GM12878 (cell line): ENCODE measurements at regions not wholly inside any gene's neighbourhood (a gene's known extent, or its start where the extent isn't known, plus 50 kb on each side); places are given as distances from the start of the nearest gene placed in this dataset.

ENCODE experiments used
- ATAC-seq: fragments of 200-7000 bp; cut with Tn5 transposase; 3 replicates; pipeline ENCODE4 v1.9.1; 2020; ENCODE audit warnings: mild to moderate bottlenecking, moderate library complexity
- BruUV-seq: library from RNA; stranded (reverse); fragments of 400-500 nt; replicated peaks from 2 replicates; lab custom pipeline; 2021; lab: Mats Ljungman, UMichigan
- CTCF ChIA-PET: fragments of 300-600 bp; sonication (Branson Sonifier 250); formaldehyde crosslinking; extraction: SDS; loops from one replicate; lab custom pipeline; 2021; ENCODE audit warnings: inconsistent platforms; lab: Yijun Ruan, JAX
- POLR2A ChIA-PET: fragments of 350-600 bp; formaldehyde crosslinking; extraction: SDS; loops from one replicate; lab custom pipeline; 2021; ENCODE audit warnings: inconsistent platforms; lab: Charles Lee
- RAD21 ChIA-PET: fragments of 300-600 bp; sonication (Branson Sonifier 250); formaldehyde crosslinking; loops from one replicate; lab custom pipeline; 2023; ENCODE audit warnings: antibody characterized with exemption; ENCODE audit not compliant: unreplicated experiment; lab: Charles Lee
- SMC1A ChIA-PET: fragments of 300-600 bp; sonication (Branson Sonifier 250); formaldehyde crosslinking; loops from one replicate; lab custom pipeline; 2023; ENCODE audit not compliant: unreplicated experiment, uncharacterized antibody; lab: Charles Lee
- DNase-seq: peaks from one replicate; pipeline ENCODE4 v3.0.0-alpha.2; 2011; ENCODE audit warnings: low read depth, low spot score
- FAIRE-seq: peaks from 3 replicates; lab custom pipeline; 2011; peaks lifted over from hg19 to GRCh38; lab: Jason Lieb, UNC
- H2AFZ ChIP-seq: 2 replicates; pipeline ENCODE4 v1.6.0; 2011; ENCODE audit warnings: low read depth, low read length, control low read depth; ENCODE audit not compliant: control insufficient read depth
- H3K27ac ChIP-seq: 2 replicates; pipeline ENCODE4 v1.5.1; 2011; ENCODE audit warnings: control low read depth; ENCODE audit not compliant: control insufficient read depth, insufficient read depth
- H3K27me3 ChIP-seq, 2 experiments: replicated peaks in 1 of 2; 2 replicates each; pipeline versions ENCODE4 v1.6.0 to v1.6.1; 2011; ENCODE audit warnings: low read length in 1 of 2; ENCODE audit not compliant: control insufficient read depth in 2 of 2, insufficient read depth in 2 of 2
- H3K36me3 ChIP-seq, 2 experiments: 2 replicates each; pipeline ENCODE4 v1.5.1; 2011; ENCODE audit warnings: low read length in 1 of 2; ENCODE audit not compliant: control insufficient read depth in 2 of 2, insufficient read depth in 2 of 2
- H3K4me1 ChIP-seq: 2 replicates; pipeline ENCODE4 v1.6.1; 2011; ENCODE audit warnings: mild to moderate bottlenecking, low read length, moderate library complexity, mixed read lengths; ENCODE audit not compliant: control insufficient read depth, insufficient read depth
- H3K4me2 ChIP-seq: 2 replicates; pipeline ENCODE4 v1.6.0; 2011; ENCODE audit warnings: control low read depth; ENCODE audit not compliant: control insufficient read depth, insufficient read depth
- H3K4me3 ChIP-seq: fragments of 200-600 bp; sonication (generic); 2 replicates; pipeline ENCODE4 v1.5.1; 2016
- H3K79me2 ChIP-seq: 2 replicates; pipeline ENCODE4 v1.6.0; 2011; ENCODE audit warnings: low read length; ENCODE audit not compliant: control insufficient read depth, insufficient read depth
- H3K9ac ChIP-seq: 2 replicates; pipeline ENCODE4 v1.8.0; 2011; ENCODE audit warnings: low read length, control low read depth, mixed read lengths; ENCODE audit not compliant: control insufficient read depth, insufficient read depth
- H3K9me3 ChIP-seq: replicated peaks from 3 replicates; pipeline ENCODE4 v1.5.1; 2011; ENCODE audit warnings: mild to moderate bottlenecking, low read length; ENCODE audit not compliant: control insufficient read depth, insufficient read depth
- H4K20me1 ChIP-seq: 2 replicates; pipeline ENCODE4 v1.6.0; 2011; ENCODE audit not compliant: control insufficient read depth, insufficient read depth
- CHD1 ChIP-seq: IDR thresholded peaks from 2 replicates; pipeline ENCODE4 v1.6.1; 2012; ENCODE audit warnings: low read depth, low read length, improper control_type of control experiment
- E2F8 ChIP-seq: fragments of 450-650 bp; IDR thresholded peaks from 2 replicates; pipeline ENCODE4 v1.6.1; 2018; ENCODE audit warnings: mild to moderate bottlenecking, low read depth, moderate library complexity; ENCODE audit not compliant: partially characterized antibody
- PAX5 ChIP-seq: IDR thresholded peaks from 2 replicates; pipeline ENCODE4 v1.6.1; 2011; ENCODE audit warnings: low read depth, low read length, borderline replicate concordance
- PML ChIP-seq: IDR thresholded peaks from 2 replicates; pipeline ENCODE4 v1.6.1; 2012; ENCODE audit warnings: low read length, inconsistent platforms
- RAD21 ChIP-seq: IDR thresholded peaks from 2 replicates; pipeline ENCODE4 v1.6.1; 2011; ENCODE audit warnings: mild to moderate bottlenecking, low read depth, low read length, moderate library complexity; ENCODE audit not compliant: insufficient read depth
- WGBS: methylation state at CpG from one replicate; pipeline ENCODE4 v1.1.6; 2016; ENCODE audit warnings: low lambda C conversion rate; ENCODE audit not compliant: insufficient replicate concordance, insufficient coverage; ENCODE audit errors: missing lambda C conversion rate; 5-methylcytosine and 5-hydroxymethylcytosine counted together
- in situ Hi-C: fragments of 300-500 bp; cut with MboI; formaldehyde crosslinking; loops from 9 replicates; pipeline ENCODE4 v1.14.3; 2018; ENCODE audit warnings: mixed read lengths
- intact Hi-C: fragments of 100-400 bp; cut with micrococcal nuclease; formaldehyde crosslinking; loops from one replicate; pipeline ENCODE4 v1.14.2; 2022; ENCODE audit not compliant: unreplicated experiment
- TF ChIP-seq, protein P1 (sequence below): fragments of 450-650 bp; IDR thresholded peaks from 2 replicates; pipeline ENCODE4 v1.6.1; 2017; ENCODE audit warnings: mild to moderate bottlenecking, moderate library complexity
- TF ChIP-seq, protein P2 (sequence below): fragments of 450-650 bp; IDR thresholded peaks from 2 replicates; pipeline ENCODE4 v1.6.1; 2016; ENCODE audit warnings: mild to moderate bottlenecking

GRCh38 chr6:37766717-37767116, 52.8 kb upstream of the ZFAND3 start:
- Histone ChIP-seq H3K9ac (no peak overlapping the region), H2AFZ (no peak overlapping the region), H3K79me2 (no peaks in the 10 kb centered on the region), H3K4me2 (no peak overlapping the region), H3K4me3 (no peak overlapping the region), H3K4me1 (no peaks in the 10 kb centered on the region), H4K20me1 (no peaks in the 10 kb centered on the region), H3K9me3 (no peaks in the 10 kb centered on the region), H3K27ac (no peak overlapping the region), H3K36me3 (no peaks in the 10 kb centered on the region), H3K27me3 (no peaks in the 10 kb centered on the region)
- in situ Hi-C loops (no loop called here), intact Hi-C loops (no loop called here)
- DNase-seq: no peak
- SMC1A ChIA-PET: interaction anchor here (0.6 to 0.7 kb wide), 2 partner anchors 10 to 228 kb away, joined by 3 read pairs; no protein-coding TSS in a partner anchor
- no peak for FAIRE-seq
- ATAC-seq: no peak
- BruUV-seq: no TSS peak
- TF ChIP-seq, protein P1, sequence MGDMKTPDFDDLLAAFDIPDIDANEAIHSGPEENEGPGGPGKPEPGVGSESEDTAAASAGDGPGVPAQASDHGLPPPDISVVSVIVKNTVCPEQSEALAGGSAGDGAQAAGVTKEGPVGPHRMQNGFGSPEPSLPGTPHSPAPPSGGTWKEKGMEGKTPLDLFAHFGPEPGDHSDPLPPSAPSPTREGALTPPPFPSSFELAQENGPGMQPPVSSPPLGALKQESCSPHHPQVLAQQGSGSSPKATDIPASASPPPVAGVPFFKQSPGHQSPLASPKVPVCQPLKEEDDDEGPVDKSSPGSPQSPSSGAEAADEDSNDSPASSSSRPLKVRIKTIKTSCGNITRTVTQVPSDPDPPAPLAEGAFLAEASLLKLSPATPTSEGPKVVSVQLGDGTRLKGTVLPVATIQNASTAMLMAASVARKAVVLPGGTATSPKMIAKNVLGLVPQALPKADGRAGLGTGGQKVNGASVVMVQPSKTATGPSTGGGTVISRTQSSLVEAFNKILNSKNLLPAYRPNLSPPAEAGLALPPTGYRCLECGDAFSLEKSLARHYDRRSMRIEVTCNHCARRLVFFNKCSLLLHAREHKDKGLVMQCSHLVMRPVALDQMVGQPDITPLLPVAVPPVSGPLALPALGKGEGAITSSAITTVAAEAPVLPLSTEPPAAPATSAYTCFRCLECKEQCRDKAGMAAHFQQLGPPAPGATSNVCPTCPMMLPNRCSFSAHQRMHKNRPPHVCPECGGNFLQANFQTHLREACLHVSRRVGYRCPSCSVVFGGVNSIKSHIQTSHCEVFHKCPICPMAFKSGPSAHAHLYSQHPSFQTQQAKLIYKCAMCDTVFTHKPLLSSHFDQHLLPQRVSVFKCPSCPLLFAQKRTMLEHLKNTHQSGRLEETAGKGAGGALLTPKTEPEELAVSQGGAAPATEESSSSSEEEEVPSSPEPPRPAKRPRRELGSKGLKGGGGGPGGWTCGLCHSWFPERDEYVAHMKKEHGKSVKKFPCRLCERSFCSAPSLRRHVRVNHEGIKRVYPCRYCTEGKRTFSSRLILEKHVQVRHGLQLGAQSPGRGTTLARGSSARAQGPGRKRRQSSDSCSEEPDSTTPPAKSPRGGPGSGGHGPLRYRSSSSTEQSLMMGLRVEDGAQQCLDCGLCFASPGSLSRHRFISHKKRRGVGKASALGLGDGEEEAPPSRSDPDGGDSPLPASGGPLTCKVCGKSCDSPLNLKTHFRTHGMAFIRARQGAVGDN: 0 out of 2 replicates have a peak, but pooled peaks have one; percentile 30
- TF ChIP-seq CHD1 (no peak), PML (no peak), RAD21 (no peak), PAX5 (no peak), E2F8 (no peak)
- TF ChIP-seq, protein P2, sequence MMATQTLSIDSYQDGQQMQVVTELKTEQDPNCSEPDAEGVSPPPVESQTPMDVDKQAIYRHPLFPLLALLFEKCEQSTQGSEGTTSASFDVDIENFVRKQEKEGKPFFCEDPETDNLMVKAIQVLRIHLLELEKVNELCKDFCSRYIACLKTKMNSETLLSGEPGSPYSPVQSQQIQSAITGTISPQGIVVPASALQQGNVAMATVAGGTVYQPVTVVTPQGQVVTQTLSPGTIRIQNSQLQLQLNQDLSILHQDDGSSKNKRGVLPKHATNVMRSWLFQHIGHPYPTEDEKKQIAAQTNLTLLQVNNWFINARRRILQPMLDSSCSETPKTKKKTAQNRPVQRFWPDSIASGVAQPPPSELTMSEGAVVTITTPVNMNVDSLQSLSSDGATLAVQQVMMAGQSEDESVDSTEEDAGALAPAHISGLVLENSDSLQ: no peak
- RAD21 ChIA-PET: interaction anchor here (0.6 kb wide), 1 partner anchor 35 kb away, joined by 3 read pairs; no protein-coding TSS in a partner anchor
- POLR2A ChIA-PET: interaction anchor here (0.9 kb wide), 1 partner anchor 9 kb away, joined by 3 read pairs; no protein-coding TSS in a partner anchor
- CTCF ChIA-PET: no interaction called here
- 6% methylated on average over 1 of the region's 1 CpG for WGBS
